ENCODE measurements at regions not wholly inside any gene's neighbourhood (a gene's known extent, or its start where the extent isn't known, plus 50 kb on each side); places are given as distances from the start of the nearest gene placed in this dataset.
"Not testable (repeated sequence)": the region's sequence is repeated elsewhere in the genome, so short reads cannot be mapped to it uniquely, and the experiment has no call there.

DNA sequence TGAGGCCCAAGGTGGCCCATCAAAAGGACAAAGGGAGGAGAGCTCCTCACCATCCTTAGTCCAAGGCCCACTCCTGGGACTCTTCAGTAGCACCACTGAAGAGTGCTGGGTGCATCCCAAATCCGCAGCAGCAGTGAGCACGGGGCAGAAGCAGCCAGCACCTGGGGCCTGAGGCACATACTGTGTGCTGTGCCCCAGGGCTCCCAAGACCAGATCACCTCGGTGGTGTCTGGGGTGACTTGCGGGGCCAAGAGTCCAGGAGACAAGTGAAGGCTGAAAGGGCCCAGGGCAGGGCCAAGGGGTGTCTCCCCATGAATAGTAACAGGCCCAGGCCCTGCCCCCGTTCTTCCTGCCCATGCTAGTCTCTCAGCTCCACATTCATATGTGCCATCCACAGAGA, 59.9 kb upstream of the INSIG1 start:
- DNase-seq (ENCODE audit: extremely low read depth, low read depth), result no peak
- TF ChIP-seq, protein P1, sequence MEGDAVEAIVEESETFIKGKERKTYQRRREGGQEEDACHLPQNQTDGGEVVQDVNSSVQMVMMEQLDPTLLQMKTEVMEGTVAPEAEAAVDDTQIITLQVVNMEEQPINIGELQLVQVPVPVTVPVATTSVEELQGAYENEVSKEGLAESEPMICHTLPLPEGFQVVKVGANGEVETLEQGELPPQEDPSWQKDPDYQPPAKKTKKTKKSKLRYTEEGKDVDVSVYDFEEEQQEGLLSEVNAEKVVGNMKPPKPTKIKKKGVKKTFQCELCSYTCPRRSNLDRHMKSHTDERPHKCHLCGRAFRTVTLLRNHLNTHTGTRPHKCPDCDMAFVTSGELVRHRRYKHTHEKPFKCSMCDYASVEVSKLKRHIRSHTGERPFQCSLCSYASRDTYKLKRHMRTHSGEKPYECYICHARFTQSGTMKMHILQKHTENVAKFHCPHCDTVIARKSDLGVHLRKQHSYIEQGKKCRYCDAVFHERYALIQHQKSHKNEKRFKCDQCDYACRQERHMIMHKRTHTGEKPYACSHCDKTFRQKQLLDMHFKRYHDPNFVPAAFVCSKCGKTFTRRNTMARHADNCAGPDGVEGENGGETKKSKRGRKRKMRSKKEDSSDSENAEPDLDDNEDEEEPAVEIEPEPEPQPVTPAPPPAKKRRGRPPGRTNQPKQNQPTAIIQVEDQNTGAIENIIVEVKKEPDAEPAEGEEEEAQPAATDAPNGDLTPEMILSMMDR (IDR thresholded peaks at IDR 0.05; ENCODE audit: low read depth, low read length, missing control alignments), result no peak
- no peak overlapping the region for H3K4me3 ChIP-seq (replicated peaks; ENCODE audit: low read depth, low read length)

DNA sequence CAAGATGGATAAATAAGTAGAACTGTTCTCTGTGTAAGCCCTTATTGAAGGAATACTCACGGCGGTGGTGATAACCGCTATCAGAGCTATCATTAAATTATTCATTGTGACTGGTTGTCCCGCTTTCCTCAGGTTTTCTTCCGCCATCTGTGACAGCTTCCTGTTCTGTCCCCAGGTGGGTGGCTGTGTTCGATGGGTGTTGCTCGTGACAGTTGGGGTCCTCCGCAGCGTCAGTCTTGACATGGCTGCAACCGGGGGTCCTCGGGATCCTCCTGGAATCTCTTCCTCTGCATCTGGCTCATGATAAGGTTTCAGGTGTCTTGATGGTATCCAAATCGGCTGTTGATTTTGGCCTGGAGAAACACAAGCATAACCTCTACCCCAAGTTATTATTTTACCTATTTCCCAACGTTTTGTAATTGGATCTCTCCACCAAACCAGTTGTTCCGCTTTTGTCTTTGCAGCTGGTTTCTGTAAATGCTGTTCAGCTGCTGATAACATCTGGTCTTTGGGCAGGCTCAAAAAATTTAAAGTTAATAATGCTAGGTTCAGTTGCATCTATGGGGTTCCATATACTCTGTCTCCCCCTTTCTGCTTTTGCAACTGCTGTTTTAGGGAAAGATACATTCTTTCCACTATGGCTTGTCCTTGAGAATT, 58.1 kb upstream of the INSIG1 start:
- H3K4me3 ChIP-seq (replicated peaks; ENCODE audit: low read depth, low read length); DNase-seq (ENCODE audit: extremely low read depth, low read depth): not testable (repeated sequence)

DNA sequence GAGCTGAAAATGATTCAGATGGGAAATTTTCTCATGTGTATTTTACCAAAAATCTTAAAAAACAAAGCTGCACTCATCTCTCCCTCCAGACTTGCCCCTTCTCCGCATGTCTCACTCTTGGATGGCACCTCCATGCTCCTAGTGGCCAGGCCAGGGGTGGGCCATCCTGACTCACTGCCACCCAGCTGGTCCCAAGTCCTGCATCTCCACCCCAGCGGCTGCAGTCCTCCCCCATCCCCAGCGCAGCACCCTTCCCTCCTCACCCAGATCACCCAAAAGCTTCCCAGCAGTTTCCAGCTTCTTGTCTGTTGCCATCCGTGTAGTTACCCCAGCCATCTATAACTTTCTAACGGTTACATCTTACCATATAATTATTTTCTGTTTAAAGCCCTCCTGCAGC, 53.0 kb upstream of the INSIG1 start:
- H3K4me3 ChIP-seq (replicated peaks; ENCODE audit: low read depth, low read length), result no peak overlapping the region
- no peak for DNase-seq (ENCODE audit: extremely low read depth, low read depth)
- TF ChIP-seq, protein P1 (IDR thresholded peaks at IDR 0.05; ENCODE audit: low read depth, low read length, missing control alignments), result no peak

DNA sequence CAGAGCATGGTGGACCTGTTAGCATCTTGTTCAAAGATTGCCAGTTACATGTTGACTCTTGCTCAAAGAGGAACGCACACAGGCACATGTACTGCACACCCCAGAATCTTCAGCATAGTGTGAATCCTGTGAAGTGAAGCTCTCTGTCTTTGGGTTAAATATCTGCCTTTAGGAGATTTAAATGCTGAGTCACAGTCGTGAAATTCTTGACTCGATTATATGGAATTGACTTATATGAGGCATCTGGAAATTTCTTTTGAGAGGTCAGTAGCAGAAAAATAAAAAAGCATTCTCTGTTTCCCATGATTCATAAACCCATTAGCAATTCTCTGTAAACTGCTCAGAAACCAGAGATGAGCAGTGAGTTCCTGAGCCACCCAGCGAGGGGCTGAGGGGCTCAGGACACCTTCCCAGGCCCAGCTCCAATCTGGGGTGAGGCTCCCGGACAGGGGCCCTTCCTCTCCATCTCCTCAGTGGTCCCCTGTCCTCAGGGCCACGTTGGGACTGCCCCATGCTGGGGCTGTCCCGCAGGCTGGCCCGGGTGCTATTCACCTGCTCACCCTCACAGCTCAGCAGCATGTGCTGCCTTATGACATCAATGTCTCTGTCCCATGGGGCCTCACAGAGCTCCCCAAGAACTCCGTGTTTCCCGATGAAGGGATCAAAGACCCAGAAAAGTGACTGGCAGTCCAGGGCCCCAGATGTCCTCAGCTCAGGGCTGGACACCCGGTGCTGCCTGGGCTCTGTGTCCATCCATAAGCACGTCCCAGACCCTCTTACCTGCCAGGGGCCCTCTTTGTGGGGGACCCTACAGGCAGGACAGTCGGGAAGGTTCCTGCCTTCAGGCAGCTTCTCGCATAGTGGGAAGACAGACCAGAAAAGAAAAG, 50.0 kb upstream of the INSIG1 start:
- no peak for DNase-seq (ENCODE audit: extremely low read depth, low read depth)
- TF ChIP-seq, protein P1 (IDR thresholded peaks at IDR 0.05; ENCODE audit: low read depth, low read length, missing control alignments), result no peak
- no peak overlapping the region for H3K4me3 ChIP-seq (replicated peaks; ENCODE audit: low read depth, low read length)

Data from HFF-Myc (cell line).